GM18507 (cell line): ENCODE measurements at regions not wholly inside any gene's neighbourhood (a gene's known extent, or its start where the extent isn't known, plus 50 kb on each side); places are given as distances from the start of the nearest gene placed in this dataset.

Experiments
- DNase-seq: peaks from one replicate; pipeline ENCODE4 v3.0.0; 2011; ENCODE audit warnings: low read depth; ENCODE audit not compliant: insufficient read length; ENCODE audit errors: extremely low spot score
- FAIRE-seq: peaks from 2 replicates; lab custom pipeline; 2011; peaks lifted over from hg19 to GRCh38; lab: Jason Lieb, UNC

- DNase-seq (no peak), FAIRE-seq (no peak)
These were observed 354.2 kb upstream of the ACVR2A start for GRCh38 chr2:147490401-147491261.

GRCh38 chr2:147488472-147488871, 356.4 kb upstream of the ACVR2A start:
- FAIRE-seq = no peak

GRCh38 chr2:147487978-147488289, 356.9 kb upstream of the ACVR2A start:
- DNase-seq = no peak
- FAIRE-seq = no peak

More at GRCh38 chr2:147488472-147488871, 356.4 kb upstream of the ACVR2A start:
- no peak for DNase-seq

GRCh38 chr2:147487286-147487977, 357.4 kb upstream of the ACVR2A start:
- no peak for FAIRE-seq

GRCh38 chr2:147485210-147485851, 359.5 kb upstream of the ACVR2A start:
- DNase-seq (no peak), FAIRE-seq (no peak)

More at GRCh38 chr2:147487286-147487977, 357.4 kb upstream of the ACVR2A start:
- DNase-seq = no peak

GRCh38 chr2:147483911-147484310, 360.9 kb upstream of the ACVR2A start:
- no peak for FAIRE-seq

GRCh38 chr2:147482916-147483669, 361.7 kb upstream of the ACVR2A start:
- DNase-seq (no peak), FAIRE-seq (no peak)

More at GRCh38 chr2:147483911-147484310, 360.9 kb upstream of the ACVR2A start:
- DNase-seq = no peak

- no peak for FAIRE-seq
- DNase-seq = no peak
These were observed 362.5 kb upstream of the ACVR2A start for GRCh38 chr2:147482111-147482895.

GRCh38 chr2:147479358-147479757, 365.5 kb upstream of the ACVR2A start:
- no peak for DNase-seq
- no peak for FAIRE-seq

GRCh38 chr2:147473075-147473474, 371.8 kb upstream of the ACVR2A start:
- FAIRE-seq = no peak
- no peak for DNase-seq

- FAIRE-seq (no peak), DNase-seq (no peak)
These were observed 373.7 kb upstream of the ACVR2A start for GRCh38 chr2:147471126-147471525.

GRCh38 chr2:147469471-147469870, 375.4 kb upstream of the ACVR2A start:
- DNase-seq (no peak), FAIRE-seq (no peak)

- FAIRE-seq (no peak), DNase-seq (no peak)
These were observed 375.9 kb upstream of the ACVR2A start for GRCh38 chr2:147468963-147469362.

GRCh38 chr2:147468349-147468748, 376.5 kb upstream of the ACVR2A start:
- FAIRE-seq (no peak), DNase-seq (no peak)

- DNase-seq = no peak
- no peak for FAIRE-seq
These were observed 377.4 kb upstream of the ACVR2A start for GRCh38 chr2:147467441-147467840.

- DNase-seq (no peak), FAIRE-seq (no peak)
These were observed 380.0 kb upstream of the ACVR2A start for GRCh38 chr2:147464737-147465357.

GRCh38 chr2:147463881-147464520, 380.8 kb upstream of the ACVR2A start:
- FAIRE-seq (peak; percentile 84), DNase-seq (peak; percentile 14)

- no peak for DNase-seq
- FAIRE-seq = no peak
These were observed 384.7 kb upstream of the ACVR2A start for GRCh38 chr2:147460155-147460554.
